ENCODE measurements at regions not wholly inside any gene's neighbourhood (a gene's known extent, or its start where the extent isn't known, plus 50 kb on each side); places are given as distances from the start of the nearest gene placed in this dataset.

DNA sequence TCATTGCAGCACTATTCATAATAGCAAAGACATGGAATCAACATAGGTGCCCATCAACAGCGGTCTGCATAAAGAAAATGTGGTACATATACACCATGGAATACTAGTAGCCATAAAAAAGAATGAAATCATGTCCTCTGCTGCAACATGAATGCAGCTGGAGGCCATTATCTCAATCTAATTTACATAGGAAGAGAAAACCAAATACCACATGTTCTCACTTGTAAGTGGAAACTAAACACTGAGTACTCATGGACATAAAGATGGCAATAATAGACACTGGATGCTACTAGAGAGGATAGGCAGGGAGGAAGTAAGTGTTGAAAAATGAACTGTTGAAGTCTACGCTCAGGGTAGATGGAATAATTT lies 203.9 kb upstream of the CDH9 start:
- TF ChIP-seq, protein P1, sequence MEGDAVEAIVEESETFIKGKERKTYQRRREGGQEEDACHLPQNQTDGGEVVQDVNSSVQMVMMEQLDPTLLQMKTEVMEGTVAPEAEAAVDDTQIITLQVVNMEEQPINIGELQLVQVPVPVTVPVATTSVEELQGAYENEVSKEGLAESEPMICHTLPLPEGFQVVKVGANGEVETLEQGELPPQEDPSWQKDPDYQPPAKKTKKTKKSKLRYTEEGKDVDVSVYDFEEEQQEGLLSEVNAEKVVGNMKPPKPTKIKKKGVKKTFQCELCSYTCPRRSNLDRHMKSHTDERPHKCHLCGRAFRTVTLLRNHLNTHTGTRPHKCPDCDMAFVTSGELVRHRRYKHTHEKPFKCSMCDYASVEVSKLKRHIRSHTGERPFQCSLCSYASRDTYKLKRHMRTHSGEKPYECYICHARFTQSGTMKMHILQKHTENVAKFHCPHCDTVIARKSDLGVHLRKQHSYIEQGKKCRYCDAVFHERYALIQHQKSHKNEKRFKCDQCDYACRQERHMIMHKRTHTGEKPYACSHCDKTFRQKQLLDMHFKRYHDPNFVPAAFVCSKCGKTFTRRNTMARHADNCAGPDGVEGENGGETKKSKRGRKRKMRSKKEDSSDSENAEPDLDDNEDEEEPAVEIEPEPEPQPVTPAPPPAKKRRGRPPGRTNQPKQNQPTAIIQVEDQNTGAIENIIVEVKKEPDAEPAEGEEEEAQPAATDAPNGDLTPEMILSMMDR (conservative IDR thresholded peaks at IDR 0.05; ENCODE audit: low read depth), result peak; percentile 10; the same call in 1 of the 2 replicates
- no peak overlapping the region for H3K27ac ChIP-seq
- CTCF ChIA-PET, result interaction anchor here (0.6 kb wide), 1 partner anchor 138 kb away, joined by 3 read pairs; no protein-coding TSS in a partner anchor
- POLR2A ChIA-PET (ENCODE audit: low non-redundant PET), result no interaction called here
- peak; percentile 1 for DNase-seq (ENCODE audit: low spot score)

DNA sequence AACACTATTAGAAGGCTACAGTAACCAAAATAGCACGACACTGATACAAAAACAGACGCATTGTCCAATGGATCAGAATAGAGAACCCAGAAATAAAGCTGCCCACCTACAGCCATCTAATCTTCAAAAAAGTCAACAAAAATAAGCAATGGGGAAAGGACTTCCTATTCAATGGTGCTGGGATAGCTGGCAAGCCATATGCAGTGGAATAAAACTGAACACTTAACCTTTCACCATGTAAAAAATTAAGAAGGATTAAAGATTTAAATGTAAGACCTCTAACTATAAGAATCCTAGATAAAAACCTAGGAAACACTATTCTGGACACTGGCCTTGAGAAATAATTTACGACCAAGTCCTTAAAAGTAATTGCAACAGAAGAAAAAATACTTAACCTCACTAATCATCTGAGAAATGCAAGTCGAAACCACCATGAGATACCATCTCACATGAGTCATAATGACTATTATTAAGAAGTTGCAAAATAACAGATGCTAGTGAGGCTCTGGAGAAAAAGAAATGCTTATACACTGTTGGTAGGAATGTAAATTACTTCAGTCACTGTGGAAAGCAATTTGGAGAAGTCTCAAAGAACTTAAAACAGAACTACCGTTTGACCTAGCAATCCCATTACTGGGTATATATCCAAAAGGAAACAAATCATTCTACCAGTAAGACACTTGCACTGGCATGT lies 203.3 kb upstream of the CDH9 start:
- CTCF ChIA-PET, result interaction anchor here (0.6 to 0.7 kb wide), 4 partner anchors 46 to 924 kb away, joined by 3 to 4 read pairs (median 3); no protein-coding TSS in a partner anchor

DNA sequence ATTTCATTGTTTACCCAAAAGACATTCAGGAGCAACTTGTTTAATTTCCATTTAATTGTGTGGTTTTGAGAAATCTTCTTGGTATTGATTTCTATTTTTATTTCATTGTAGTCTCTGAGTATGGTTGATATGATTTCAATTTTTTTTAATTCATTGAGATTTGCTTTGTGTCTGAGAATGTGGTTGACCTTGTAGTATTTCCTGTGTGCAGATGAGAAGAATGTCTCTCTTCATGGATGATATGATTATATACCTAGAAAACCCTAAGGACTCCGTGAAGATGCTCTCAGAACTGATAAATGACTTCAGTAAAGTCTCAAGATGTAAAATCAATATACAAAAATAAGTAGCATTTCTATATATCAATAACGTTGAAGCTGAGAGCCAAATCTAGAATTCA lies 202.4 kb upstream of the CDH9 start:
- DNase-seq (ENCODE audit: low spot score), result no peak
- ChIA-PET CTCF (no interaction called here), POLR2A (ENCODE audit: low non-redundant PET) (no interaction called here)
- no peak overlapping the region for H3K27ac ChIP-seq
- TF ChIP-seq, protein P1 (conservative IDR thresholded peaks at IDR 0.05; ENCODE audit: low read depth), result no peak

More for the DNA sequence above, 203.3 kb upstream of the CDH9 start:
- TF ChIP-seq, protein P1 (conservative IDR thresholded peaks at IDR 0.05; ENCODE audit: low read depth), result peak; percentile 56
- POLR2A ChIA-PET (ENCODE audit: low non-redundant PET), result no interaction called here
- peak; percentile 32 for DNase-seq (ENCODE audit: low spot score)
- H3K27ac ChIP-seq, result no peak overlapping the region

DNA sequence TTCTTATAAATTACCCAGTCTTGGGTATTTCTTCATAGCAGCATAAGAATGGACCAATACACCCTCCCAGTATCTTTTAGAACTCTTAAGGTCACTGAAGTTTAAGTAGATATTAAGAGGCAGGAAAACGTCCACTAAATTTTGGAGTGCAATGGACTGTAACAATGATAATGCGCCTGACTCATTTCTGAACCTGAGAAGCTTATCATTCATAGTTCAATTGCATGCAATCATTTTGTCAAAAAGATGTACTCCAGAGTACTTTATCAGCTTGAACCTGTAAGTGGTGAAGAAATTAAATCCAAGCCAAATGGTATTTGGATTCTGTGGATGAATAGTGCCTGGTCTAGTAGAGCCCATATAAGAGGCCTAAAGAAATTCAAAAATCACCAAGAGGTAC lies 196.5 kb upstream of the CDH9 start:
- CTCF ChIA-PET, result interaction anchor here (0.7 kb wide), 1 partner anchor 876 kb away, joined by 3 read pairs; no protein-coding TSS in a partner anchor

DNA sequence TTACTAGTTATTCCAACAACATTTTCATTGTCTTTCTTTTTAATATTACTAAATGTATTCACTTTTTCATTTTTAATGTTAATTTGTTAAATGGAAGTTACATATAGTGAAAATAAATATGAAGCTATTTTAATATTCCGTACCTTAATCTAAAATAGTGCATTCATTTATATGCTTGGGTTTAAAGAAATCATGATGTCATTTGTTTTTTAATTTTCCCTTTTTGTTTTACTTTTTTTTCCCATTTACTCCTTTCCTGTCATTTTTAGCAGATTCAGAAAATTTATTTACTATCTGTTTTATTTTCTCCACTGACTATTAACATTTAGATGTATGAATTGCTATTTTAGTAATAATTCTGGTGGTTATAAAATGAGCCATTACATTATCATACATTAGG lies 183.0 kb upstream of the CDH9 start:
- TF ChIP-seq, protein P1 (conservative IDR thresholded peaks at IDR 0.05; ENCODE audit: low read depth), result no peak
- DNase-seq (ENCODE audit: low spot score), result no peak
- CTCF ChIA-PET, result interaction anchor here (0.7 kb wide), 1 partner anchor 27 kb away, joined by 5 read pairs; no protein-coding TSS in a partner anchor
- no peak overlapping the region for H3K27ac ChIP-seq
- POLR2A ChIA-PET (ENCODE audit: low non-redundant PET), result no interaction called here

More for the DNA sequence above, 196.5 kb upstream of the CDH9 start:
- POLR2A ChIA-PET (ENCODE audit: low non-redundant PET), result no interaction called here
- no peak overlapping the region for H3K27ac ChIP-seq
- TF ChIP-seq, protein P1 (conservative IDR thresholded peaks at IDR 0.05; ENCODE audit: low read depth), result no peak
- no peak for DNase-seq (ENCODE audit: low spot score)

DNA sequence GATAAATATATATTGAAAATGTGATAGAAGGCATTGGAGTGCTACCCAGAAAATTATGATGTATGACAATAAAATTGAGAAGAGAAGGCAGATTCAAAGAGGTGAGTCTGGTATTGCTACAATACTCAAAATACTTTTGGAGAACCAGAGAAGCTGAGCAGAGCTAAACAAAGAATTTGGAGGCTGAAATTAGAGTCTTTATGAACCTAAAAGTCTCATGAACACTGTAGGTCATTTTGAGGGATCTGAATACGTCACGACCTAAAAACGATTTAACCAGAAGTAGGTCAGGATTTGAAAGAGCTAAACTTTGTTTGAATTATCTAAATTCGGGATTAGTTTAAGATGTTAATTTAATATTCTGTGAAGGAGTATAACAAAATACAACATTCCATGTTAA lies 182.4 kb upstream of the CDH9 start:
- ChIA-PET POLR2A (ENCODE audit: low non-redundant PET) (no interaction called here), CTCF (no interaction called here)
- TF ChIP-seq, protein P1 (conservative IDR thresholded peaks at IDR 0.05; ENCODE audit: low read depth), result no peak
- DNase-seq (ENCODE audit: low spot score), result no peak
- H3K27ac ChIP-seq, result no peak overlapping the region
